Esophagus squamous epithelium (tissue), 4 donors: ENCODE measurements at regions not wholly inside any gene's neighbourhood (a gene's known extent, or its start where the extent isn't known, plus 50 kb on each side); places are given as distances from the start of the nearest gene placed in this dataset.

Experiments used
- CTCF ChIP-seq, 6 experiments: fragments of 450-650 bp in 4 of 6; fragments of 200-600 bp in 2 of 6; sonication (generic) in 2 of 6; IDR thresholded peaks; one replicate each; pipeline ENCODE4 v1.5.1; 2016 to 2019; ENCODE audit warnings: antibody characterized with exemption in 6 of 6, mild to moderate bottlenecking in 4 of 6, moderate library complexity in 4 of 6
- POLR2A ChIP-seq, 4 donors: fragments of 450-650 bp; IDR thresholded peaks; one replicate each; pipeline ENCODE4 v1.6.1; 2017; ENCODE audit warnings: antibody characterized with exemption in 4 of 4, mild to moderate bottlenecking in 4 of 4, moderate library complexity in 3 of 4

- TF ChIP-seq CTCF (IDR thresholded peaks at IDR 0.05): no peak
- no peak for TF ChIP-seq POLR2A (IDR thresholded peaks at IDR 0.05)
Measured at GRCh38 chr12:83465632-83466031, 778.9 kb downstream of the TMTC2 start.
